ENCODE measurements at regions not wholly inside any gene's neighbourhood (a gene's known extent, or its start where the extent isn't known, plus 50 kb on each side); places are given as distances from the start of the nearest gene placed in this dataset.
A peak's percentile ranks its signal among the peaks of the same experiment; 100 is the strongest.
"Not testable (repeated sequence)": the region's sequence is repeated elsewhere in the genome, so short reads cannot be mapped to it uniquely, and the experiment has no call there.

DNA sequence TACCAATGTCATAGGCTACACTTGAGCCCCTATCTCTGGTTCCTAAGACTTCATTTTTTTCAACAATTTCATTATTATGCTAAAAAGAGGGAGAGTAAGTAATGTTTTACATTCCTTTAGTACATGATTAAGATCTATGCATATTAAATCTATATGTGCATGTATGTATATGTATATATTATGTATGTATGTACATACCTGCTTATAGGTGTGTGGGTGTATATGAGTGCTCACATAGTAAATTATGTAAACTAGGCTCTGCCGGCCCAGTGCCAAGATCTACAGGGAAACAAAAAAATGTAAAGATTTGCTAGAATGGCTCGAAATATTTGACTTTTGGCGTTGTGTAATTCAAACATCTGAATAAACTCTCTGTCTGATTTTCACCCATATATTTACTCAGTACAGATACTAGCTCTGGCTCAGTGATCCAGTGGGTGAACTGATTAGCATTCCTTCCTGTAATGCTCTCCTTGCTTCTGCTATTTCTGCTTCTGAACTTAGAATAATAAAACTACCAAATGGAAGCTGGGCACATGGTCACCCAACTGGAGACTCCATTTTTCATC lies 113.1 kb upstream of the FGGY start:
- DNase-seq, result no peak

GRCh38 chr1:59184365-59184905 lies 112.5 kb upstream of the FGGY start:
- DNase-seq, result no peak

GRCh38 chr1:59185163-59185860 lies 111.6 kb upstream of the FGGY start:
- no peak for DNase-seq

GRCh38 chr1:59186656-59187055 lies 110.2 kb upstream of the FGGY start:
- peak; percentile 69 for DNase-seq

DNA sequence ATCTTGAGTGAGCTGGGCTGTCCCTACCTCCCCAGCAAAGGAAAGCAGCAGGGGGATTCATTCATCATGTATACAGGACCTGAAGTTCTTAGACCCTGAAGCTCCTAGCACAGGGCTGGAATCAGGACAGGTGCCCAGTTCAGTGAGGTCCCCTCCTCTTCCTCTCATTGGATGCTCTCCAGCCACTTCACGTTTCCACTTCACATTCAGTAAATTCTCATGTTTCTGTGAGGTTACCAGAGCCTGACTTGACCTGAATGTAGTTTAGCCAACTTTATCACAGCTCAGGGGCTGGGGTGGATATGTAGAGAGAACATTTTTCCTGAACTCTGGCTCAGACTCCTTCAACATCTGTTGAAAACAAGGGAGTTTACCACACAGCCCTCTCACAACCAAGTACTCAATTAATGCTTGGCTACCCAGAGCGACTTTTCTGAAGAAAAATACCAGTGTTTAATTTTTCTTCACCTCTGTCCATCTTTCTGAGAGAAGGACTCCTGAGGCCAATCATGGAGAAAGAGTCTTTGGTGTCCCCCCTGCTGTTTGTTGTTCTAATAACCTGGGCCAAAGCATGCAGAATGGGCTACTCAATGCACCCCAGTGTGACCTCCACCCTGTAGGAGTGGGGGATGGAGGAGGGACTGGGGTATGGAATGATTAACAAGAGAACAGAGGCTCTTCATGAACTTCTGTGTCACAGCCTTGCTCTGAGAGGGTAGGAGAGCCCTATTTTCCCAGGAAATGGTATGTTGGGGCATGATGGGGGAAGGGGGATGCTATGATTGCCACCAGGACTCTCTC lies 108.3 kb upstream of the FGGY start:
- no peak for DNase-seq

GRCh38 chr1:59193443-59194093 lies 103.3 kb upstream of the FGGY start:
- no peak for DNase-seq

- no peak for DNase-seq
Measured at GRCh38 chr1:59194621-59195020, 102.3 kb upstream of the FGGY start.

GRCh38 chr1:59195151-59195550 lies 101.7 kb upstream of the FGGY start:
- DNase-seq, result peak; percentile 37

DNA sequence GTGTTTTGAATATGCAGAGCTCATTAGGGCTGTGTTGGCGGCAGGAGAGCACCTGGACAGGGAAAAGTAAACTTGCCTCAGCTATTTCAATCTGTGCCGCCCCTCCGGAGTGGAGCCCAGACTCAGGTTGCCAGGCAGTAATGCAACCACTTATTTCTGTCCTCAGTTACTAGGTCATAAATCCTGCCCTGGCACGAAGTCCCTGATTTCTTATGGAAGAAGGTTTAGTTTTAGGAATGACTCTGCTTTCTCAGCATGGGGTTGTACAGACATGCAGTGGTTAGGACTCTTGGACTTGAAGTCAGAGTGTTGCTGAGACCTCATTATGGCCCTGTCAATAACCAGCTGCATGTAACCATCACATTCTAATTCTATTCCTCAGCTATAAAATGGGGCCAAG lies 98.3 kb upstream of the FGGY start:
- DNase-seq, result peak; percentile 29

- DNase-seq, result no peak
Measured at GRCh38 chr1:59199147-59199546, 97.7 kb upstream of the FGGY start.

DNA sequence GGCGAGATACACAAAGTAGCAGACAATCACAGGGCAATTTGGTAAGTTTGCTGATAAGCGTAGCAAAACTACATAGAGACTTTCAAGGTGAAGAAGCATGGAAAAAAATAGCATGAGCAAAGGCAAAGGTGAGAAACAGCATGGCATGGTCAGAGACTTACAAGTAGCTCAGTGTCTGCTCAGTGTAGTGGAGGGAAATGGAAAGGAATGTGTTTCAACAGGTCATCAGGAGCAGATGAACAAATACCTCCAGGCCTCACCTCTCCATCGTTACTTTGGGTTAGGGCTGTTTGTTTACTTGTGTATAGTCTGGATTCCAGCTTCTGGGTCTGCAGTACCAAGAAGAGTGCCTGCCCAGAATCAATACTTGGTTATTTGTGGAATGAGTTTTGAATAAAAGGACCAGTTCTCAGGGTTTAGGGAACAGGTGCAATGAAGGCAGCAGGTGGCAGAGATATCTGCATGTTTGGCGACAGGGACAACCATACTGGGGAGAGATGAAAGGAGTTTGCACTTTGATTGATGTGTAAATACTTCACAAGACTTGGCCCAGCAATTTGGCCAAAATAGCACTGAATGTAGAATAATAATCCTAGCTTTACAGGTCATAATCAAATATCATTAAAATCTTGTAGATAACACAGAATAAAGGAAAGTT lies 97.0 kb upstream of the FGGY start:
- DNase-seq, result no peak

DNA sequence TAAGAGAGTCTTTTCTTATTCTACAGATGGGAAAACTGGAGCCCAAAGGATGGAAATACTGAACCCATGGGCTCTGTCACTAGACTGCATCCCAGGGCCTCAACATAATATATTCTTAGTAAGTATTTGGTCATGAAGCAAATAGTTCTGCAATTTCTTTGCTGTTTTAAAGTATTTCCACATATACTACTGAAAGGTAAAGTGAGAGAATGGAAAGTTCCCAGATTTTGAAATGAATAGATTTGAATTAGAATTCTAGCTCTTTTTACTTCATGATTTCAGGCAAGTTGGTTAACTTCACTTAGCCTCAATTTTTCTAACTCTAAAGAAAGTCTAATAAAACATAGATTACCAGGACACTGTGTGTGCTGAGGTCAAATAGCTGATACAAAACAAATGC lies 95.6 kb upstream of the FGGY start:
- DNase-seq, result no peak

DNA sequence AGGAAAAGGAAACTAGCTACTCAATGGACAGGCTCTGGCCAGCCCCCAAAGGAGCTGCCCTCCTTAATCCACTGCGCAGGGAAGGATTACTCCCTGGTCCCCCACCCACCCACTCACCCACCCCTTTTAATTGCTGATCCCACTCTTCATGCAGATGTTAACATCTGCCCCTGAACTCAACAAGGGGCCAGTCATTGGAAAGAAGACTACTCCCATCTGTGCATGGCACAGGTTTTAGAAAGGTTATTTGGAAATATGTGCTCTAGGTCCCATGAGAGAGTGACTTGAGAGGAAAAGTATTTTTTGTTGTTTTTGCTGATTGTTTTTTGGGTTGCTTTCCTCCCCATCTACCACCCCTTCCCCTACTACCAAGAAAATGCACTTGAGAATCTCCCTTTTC lies 94.4 kb upstream of the FGGY start:
- DNase-seq, result no peak

- DNase-seq, result no peak
Measured at GRCh38 chr1:59204001-59204400, 92.9 kb upstream of the FGGY start.

DNA sequence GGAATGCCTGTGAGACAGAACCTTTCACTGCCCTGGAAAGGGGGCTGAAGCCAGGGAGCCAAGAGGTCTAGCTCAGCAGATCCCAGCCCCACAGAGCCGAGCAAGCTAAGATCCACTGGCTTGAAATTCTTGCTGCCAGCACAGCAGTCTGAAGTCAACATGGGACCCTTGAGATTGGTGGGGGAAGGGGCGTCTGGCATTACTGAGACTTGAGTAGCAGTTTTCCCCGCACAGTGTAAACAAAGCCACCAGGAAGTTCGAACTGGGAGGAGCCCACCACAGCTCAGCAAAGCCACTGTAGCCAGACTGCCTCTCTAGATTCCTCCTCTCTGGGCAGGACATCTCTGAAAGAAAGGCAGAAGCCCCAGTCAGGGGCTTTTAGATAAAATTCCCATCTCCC lies 90.3 kb upstream of the FGGY start:
- DNase-seq, result not testable (repeated sequence)

DNA sequence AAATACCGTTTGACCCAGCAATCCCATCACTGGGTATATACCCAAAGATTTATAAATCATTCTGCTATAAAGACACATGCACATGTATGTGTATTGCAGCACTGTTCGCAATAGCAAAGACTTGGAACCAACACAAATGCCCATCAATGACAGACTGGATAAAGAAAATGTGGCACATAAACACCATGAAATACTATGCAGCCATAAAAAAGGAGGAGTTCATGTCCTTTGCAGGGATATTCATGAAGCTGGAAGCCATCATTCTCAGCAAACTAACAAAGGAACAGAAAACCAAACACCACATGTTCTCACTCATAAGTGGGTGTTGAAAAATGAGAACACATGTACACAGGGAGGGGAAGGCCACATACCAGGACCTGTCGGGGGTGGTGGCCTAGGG lies 86.5 kb upstream of the FGGY start:
- not testable (repeated sequence) for DNase-seq

GRCh38 chr1:59212706-59213105 lies 84.2 kb upstream of the FGGY start:
- no peak for DNase-seq

DNA sequence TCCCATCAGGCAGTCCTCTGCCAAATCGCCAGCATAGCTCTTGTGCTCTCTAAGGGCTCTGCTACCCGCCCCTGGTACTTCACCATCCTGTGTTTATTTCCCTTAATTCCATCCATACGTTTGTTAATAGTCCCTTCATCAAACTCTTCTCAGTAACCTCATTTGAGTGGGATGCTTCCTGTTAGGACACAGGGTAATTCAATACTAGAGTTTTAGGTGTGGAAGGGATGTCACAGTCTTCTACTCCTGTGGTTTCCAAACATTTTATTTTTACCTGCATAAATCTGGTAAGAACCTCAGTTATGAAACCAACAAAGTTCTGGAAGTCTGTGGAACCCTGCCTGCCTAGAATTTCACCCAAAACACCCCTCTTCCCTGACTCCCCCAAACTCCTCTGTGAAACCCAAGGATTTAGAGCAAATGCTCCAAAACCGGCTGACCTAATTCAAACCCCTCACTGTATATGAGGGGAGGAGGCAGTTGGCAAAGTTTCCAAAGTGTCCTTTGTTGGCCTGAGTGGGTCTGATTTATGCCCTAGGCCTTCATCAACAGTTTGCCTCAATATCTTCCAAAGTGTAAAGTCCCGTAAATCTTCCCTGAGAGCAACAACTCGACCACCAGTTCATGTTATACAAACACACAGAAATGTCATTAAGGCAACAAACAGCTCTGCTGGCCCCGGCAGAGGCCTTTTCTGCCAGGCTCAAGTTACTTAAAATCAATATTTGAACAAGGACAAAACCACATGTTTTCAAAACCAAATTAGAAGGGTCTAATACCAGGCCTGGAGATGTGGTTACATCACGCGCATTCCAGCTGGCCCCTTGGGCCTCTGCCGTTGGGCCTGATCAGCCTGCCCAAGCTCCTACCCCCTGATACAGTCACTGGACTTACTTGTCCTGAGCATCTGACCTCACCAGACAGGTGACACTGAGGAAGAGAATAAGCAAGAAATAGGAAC lies 82.4 kb upstream of the FGGY start:
- DNase-seq, result no peak

DNA sequence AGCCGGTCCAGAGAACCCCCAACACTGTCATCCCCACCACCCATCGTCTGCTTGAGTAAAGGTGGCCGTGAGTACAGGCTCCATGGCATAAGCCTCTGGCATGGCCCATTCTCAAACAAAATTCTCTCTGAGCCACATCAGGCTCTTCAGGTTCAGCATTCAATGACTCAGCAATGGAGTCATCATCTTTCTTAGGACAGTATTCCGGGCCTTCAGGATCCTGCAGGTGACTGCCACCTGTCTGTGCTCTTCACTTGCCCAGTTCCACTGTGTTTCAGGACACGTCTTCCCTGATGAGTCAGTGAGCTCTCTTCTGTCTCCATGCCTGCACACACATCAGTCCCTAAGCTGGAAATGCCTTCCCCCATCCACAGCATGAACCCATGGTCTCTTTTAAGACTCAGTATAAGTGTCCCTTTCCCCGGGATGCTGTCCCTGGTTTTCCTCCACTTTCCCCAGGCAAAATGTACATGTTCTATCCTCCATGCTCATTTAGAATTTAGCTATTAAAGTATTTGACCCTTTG lies 81.1 kb upstream of the FGGY start:
- no peak for DNase-seq

DNA sequence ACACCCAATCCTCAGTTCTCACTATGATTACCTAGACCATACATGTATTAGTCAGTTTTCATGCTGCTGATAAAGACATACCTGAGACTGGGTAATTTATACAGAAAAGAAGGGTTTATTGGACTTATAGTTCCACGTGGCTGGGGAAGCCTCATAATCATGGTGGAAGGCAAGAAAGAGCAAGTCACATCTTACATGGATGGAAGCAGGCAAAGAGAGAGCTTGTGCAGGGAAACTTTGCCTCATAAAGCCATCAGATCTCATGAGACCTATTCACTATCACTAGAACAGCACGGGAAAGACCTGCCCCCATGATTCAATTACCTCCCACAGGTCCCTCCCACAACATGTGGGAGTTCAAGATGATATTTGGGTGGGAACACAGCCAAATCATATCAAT lies 79.5 kb upstream of the FGGY start:
- DNase-seq, result not testable (repeated sequence)
